ENCODE measurements at regions not wholly inside any gene's neighbourhood (a gene's known extent, or its start where the extent isn't known, plus 50 kb on each side); places are given as distances from the start of the nearest gene placed in this dataset.

DNA sequence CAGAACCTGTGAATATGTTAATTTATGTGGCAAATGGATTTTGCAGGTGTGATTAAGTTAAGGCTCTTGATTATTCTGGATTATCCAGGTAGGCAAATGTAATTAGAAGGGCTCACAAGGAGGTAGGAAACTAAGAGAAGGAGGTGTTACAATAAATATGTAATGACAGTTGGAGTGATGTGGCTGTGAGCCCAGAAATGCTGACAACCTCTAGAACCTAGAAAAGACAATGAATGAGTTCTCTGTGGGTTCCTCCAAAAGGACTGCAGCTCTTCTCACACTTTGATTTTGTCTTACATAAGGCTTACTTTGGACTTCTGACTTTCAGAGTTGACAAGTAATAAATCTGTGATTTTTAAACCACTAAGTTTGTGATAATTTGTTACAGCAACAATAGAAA lies 406.6 kb upstream of the EPHA7 start:
- TF ChIP-seq SIN3A (IDR thresholded peaks at IDR 0.05; ENCODE audit: borderline replicate concordance, insufficient read depth, low read length) (no peak), FOXP2 (optimal IDR thresholded peaks at IDR 0.05; ENCODE audit: borderline replicate concordance, extremely low read depth, extremely low read length, insufficient read depth) (no peak), REST (IDR thresholded peaks at IDR 0.05; ENCODE audit: insufficient read depth in 1 of 2, low read depth in 2 of 2, low read length in 2 of 2) (no peak), TAF1 (IDR thresholded peaks at IDR 0.05; ENCODE audit: borderline replicate concordance, insufficient read depth, low read length) (no peak), POLR2AphosphoS5 (IDR thresholded peaks at IDR 0.05; ENCODE audit: low read depth, low read length) (no peak)

GRCh38 chr6:93823489-93823888 lies 404.1 kb upstream of the EPHA7 start:
- TF ChIP-seq POLR2AphosphoS5 (IDR thresholded peaks at IDR 0.05; ENCODE audit: low read depth, low read length), result no peak
- TF ChIP-seq SIN3A (IDR thresholded peaks at IDR 0.05; ENCODE audit: borderline replicate concordance, insufficient read depth, low read length), result no peak
- TF ChIP-seq REST (IDR thresholded peaks at IDR 0.05; ENCODE audit: insufficient read depth in 1 of 2, low read depth in 2 of 2, low read length in 2 of 2), result no peak
- TF ChIP-seq FOXP2 (optimal IDR thresholded peaks at IDR 0.05; ENCODE audit: borderline replicate concordance, extremely low read depth, extremely low read length, insufficient read depth), result no peak
- no peak for TF ChIP-seq TAF1 (IDR thresholded peaks at IDR 0.05; ENCODE audit: borderline replicate concordance, insufficient read depth, low read length)

- TF ChIP-seq SIN3A (IDR thresholded peaks at IDR 0.05; ENCODE audit: borderline replicate concordance, insufficient read depth, low read length), result no peak
- TF ChIP-seq TAF1 (IDR thresholded peaks at IDR 0.05; ENCODE audit: borderline replicate concordance, insufficient read depth, low read length), result no peak
- no peak for TF ChIP-seq FOXP2 (optimal IDR thresholded peaks at IDR 0.05; ENCODE audit: borderline replicate concordance, extremely low read depth, extremely low read length, insufficient read depth)
- no peak for TF ChIP-seq POLR2AphosphoS5 (IDR thresholded peaks at IDR 0.05; ENCODE audit: low read depth, low read length)
- no peak for TF ChIP-seq REST (IDR thresholded peaks at IDR 0.05; ENCODE audit: insufficient read depth in 1 of 2, low read depth in 2 of 2, low read length in 2 of 2)
These were observed 403.3 kb upstream of the EPHA7 start for GRCh38 chr6:93822434-93823265.

- no peak for TF ChIP-seq FOXP2 (optimal IDR thresholded peaks at IDR 0.05; ENCODE audit: borderline replicate concordance, extremely low read depth, extremely low read length, insufficient read depth)
- no peak for TF ChIP-seq POLR2AphosphoS5 (IDR thresholded peaks at IDR 0.05; ENCODE audit: low read depth, low read length)
- TF ChIP-seq TAF1 (IDR thresholded peaks at IDR 0.05; ENCODE audit: borderline replicate concordance, insufficient read depth, low read length), result no peak
- no peak for TF ChIP-seq REST (IDR thresholded peaks at IDR 0.05; ENCODE audit: insufficient read depth in 1 of 2, low read depth in 2 of 2, low read length in 2 of 2)
- no peak for TF ChIP-seq SIN3A (IDR thresholded peaks at IDR 0.05; ENCODE audit: borderline replicate concordance, insufficient read depth, low read length)
These were observed 402.6 kb upstream of the EPHA7 start for GRCh38 chr6:93821953-93822352.

Measured in PFSK-1 (cell line).